ENCODE measurements at regions not wholly inside any gene's neighbourhood (a gene's known extent, or its start where the extent isn't known, plus 50 kb on each side); places are given as distances from the start of the nearest gene placed in this dataset.

DNA sequence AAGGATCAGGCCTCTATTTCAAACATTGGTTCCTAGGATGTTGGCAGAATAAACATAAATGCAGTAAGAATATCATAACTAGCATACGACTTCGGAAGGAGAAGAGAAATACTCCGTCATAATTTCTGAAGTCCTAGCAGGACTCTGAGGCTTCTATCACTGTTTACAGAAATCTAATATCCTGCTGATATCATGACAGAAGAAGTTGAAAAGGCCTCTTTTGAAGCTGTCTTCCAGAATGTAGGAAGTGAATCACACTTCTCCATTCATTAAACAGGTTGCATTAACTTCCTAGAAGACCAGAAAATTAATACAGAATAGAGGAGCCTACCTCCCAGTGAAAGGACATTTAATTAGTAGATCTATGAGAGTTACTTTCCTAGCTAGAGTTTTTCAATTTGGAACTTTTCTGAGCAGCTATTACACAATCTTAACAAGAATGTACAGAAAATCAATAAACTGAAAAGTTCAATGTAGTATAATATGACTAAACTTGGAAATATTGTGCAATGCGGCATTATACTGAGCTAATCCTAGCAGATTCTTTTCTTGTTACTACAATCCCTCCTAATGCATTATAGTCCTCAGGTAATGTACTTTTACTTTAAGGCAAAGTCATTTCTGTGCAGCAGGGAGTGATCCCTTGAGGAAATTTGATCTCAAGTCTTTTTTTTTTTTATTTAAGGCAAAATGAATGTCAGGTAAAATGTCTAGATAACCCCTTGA is 622.6 kb upstream of the CELF2 start:
- TF ChIP-seq SUZ12 (IDR thresholded peaks at IDR 0.05; ENCODE audit: extremely low read depth, insufficient read depth, insufficient read length): no peak
- TF ChIP-seq YY1 (IDR thresholded peaks at IDR 0.05; ENCODE audit: insufficient read depth, insufficient read length): no peak
